ENCODE measurements at regions not wholly inside any gene's neighbourhood (a gene's known extent, or its start where the extent isn't known, plus 50 kb on each side); places are given as distances from the start of the nearest gene placed in this dataset.

DNA sequence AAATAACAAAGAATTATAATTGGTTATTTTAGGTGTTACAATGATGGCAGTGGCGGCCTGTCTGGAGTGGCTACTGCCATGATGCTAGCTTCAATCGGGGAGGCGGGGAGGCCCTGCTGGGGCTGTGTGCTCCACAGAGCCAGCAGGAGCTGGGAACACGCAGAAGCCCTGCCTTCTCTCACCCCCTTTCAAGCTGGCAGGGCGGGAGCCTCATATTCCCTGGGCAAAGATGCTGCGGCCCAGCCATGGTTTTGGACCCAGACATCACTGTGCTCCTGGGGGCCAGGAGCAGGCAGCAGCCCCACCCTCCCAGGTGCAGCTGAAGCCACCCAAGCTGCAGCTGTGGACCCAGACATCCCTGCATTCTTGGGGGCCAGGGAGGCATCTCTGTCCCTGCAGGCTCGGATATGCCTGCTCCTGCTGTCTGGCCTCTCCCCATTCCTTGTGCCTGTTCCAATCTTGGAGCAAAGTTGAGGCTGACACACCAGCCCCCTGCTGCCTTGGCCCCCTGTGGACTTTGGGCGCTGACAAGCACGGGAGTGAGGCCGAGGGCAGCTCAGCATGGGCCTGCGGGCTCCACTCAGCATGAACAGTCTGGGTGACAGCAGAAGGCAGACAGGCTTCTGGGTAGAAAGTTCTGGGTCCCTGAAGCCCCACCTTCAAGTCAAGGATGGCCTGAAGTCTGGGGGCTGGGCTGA lies 263.1 kb upstream of the HTR2A start:
- TF ChIP-seq, protein P1, sequence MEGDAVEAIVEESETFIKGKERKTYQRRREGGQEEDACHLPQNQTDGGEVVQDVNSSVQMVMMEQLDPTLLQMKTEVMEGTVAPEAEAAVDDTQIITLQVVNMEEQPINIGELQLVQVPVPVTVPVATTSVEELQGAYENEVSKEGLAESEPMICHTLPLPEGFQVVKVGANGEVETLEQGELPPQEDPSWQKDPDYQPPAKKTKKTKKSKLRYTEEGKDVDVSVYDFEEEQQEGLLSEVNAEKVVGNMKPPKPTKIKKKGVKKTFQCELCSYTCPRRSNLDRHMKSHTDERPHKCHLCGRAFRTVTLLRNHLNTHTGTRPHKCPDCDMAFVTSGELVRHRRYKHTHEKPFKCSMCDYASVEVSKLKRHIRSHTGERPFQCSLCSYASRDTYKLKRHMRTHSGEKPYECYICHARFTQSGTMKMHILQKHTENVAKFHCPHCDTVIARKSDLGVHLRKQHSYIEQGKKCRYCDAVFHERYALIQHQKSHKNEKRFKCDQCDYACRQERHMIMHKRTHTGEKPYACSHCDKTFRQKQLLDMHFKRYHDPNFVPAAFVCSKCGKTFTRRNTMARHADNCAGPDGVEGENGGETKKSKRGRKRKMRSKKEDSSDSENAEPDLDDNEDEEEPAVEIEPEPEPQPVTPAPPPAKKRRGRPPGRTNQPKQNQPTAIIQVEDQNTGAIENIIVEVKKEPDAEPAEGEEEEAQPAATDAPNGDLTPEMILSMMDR (IDR thresholded peaks at IDR 0.05): no peak
- no peak for TF ChIP-seq POLR2A (IDR thresholded peaks at IDR 0.05)
